GM12878 (cell line): ENCODE measurements at regions not wholly inside any gene's neighbourhood (a gene's known extent, or its start where the extent isn't known, plus 50 kb on each side); places are given as distances from the start of the nearest gene placed in this dataset.

Source experiments
- ATAC-seq: fragments of 200-7000 bp; cut with Tn5 transposase; 3 replicates; pipeline ENCODE4 v1.9.1; 2020; ENCODE audit warnings: mild to moderate bottlenecking, moderate library complexity
- BruUV-seq: library from RNA; stranded (reverse); fragments of 400-500 nt; replicated peaks from 2 replicates; lab custom pipeline; 2021; lab: Mats Ljungman, UMichigan
- CTCF ChIA-PET: fragments of 300-600 bp; sonication (Branson Sonifier 250); formaldehyde crosslinking; extraction: SDS; loops from one replicate; lab custom pipeline; 2021; ENCODE audit warnings: inconsistent platforms; lab: Yijun Ruan, JAX
- POLR2A ChIA-PET: fragments of 350-600 bp; formaldehyde crosslinking; extraction: SDS; loops from one replicate; lab custom pipeline; 2021; ENCODE audit warnings: inconsistent platforms; lab: Charles Lee
- RAD21 ChIA-PET: fragments of 300-600 bp; sonication (Branson Sonifier 250); formaldehyde crosslinking; loops from one replicate; lab custom pipeline; 2023; ENCODE audit warnings: antibody characterized with exemption; ENCODE audit not compliant: unreplicated experiment; lab: Charles Lee
- SMC1A ChIA-PET: fragments of 300-600 bp; sonication (Branson Sonifier 250); formaldehyde crosslinking; loops from one replicate; lab custom pipeline; 2023; ENCODE audit not compliant: unreplicated experiment, uncharacterized antibody; lab: Charles Lee
- DNase-seq: peaks from one replicate; pipeline ENCODE4 v3.0.0-alpha.2; 2011; ENCODE audit warnings: low read depth, low spot score
- FAIRE-seq: peaks from 3 replicates; lab custom pipeline; 2011; peaks lifted over from hg19 to GRCh38; lab: Jason Lieb, UNC
- H2AFZ ChIP-seq: 2 replicates; pipeline ENCODE4 v1.6.0; 2011; ENCODE audit warnings: low read depth, low read length, control low read depth; ENCODE audit not compliant: control insufficient read depth
- H3K27ac ChIP-seq: 2 replicates; pipeline ENCODE4 v1.5.1; 2011; ENCODE audit warnings: control low read depth; ENCODE audit not compliant: control insufficient read depth, insufficient read depth
- H3K27me3 ChIP-seq, 2 experiments: replicated peaks in 1 of 2; 2 replicates each; pipeline versions ENCODE4 v1.6.0 to v1.6.1; 2011; ENCODE audit warnings: low read length in 1 of 2; ENCODE audit not compliant: control insufficient read depth in 2 of 2, insufficient read depth in 2 of 2
- H3K36me3 ChIP-seq, 2 experiments: 2 replicates each; pipeline ENCODE4 v1.5.1; 2011; ENCODE audit warnings: low read length in 1 of 2; ENCODE audit not compliant: control insufficient read depth in 2 of 2, insufficient read depth in 2 of 2
- H3K4me1 ChIP-seq: 2 replicates; pipeline ENCODE4 v1.6.1; 2011; ENCODE audit warnings: mild to moderate bottlenecking, low read length, moderate library complexity, mixed read lengths; ENCODE audit not compliant: control insufficient read depth, insufficient read depth
- H3K4me2 ChIP-seq: 2 replicates; pipeline ENCODE4 v1.6.0; 2011; ENCODE audit warnings: control low read depth; ENCODE audit not compliant: control insufficient read depth, insufficient read depth
- H3K4me3 ChIP-seq: fragments of 200-600 bp; sonication (generic); 2 replicates; pipeline ENCODE4 v1.5.1; 2016
- H3K79me2 ChIP-seq: 2 replicates; pipeline ENCODE4 v1.6.0; 2011; ENCODE audit warnings: low read length; ENCODE audit not compliant: control insufficient read depth, insufficient read depth
- H3K9ac ChIP-seq: 2 replicates; pipeline ENCODE4 v1.8.0; 2011; ENCODE audit warnings: low read length, control low read depth, mixed read lengths; ENCODE audit not compliant: control insufficient read depth, insufficient read depth
- H3K9me3 ChIP-seq: replicated peaks from 3 replicates; pipeline ENCODE4 v1.5.1; 2011; ENCODE audit warnings: mild to moderate bottlenecking, low read length; ENCODE audit not compliant: control insufficient read depth, insufficient read depth
- H4K20me1 ChIP-seq: 2 replicates; pipeline ENCODE4 v1.6.0; 2011; ENCODE audit not compliant: control insufficient read depth, insufficient read depth
- EP300 ChIP-seq, 2 experiments: fragments of 150-350 bp in 1 of 2; IDR thresholded peaks; 2 replicates each; pipeline ENCODE4 v1.6.1; 2011 to 2012; ENCODE audit warnings: low read depth in 2 of 2, low read length in 2 of 2, borderline replicate concordance in 1 of 2, improper control_type of control experiment in 1 of 2, inconsistent platforms in 1 of 2; ENCODE audit not compliant: control insufficient read depth in 1 of 2
- IKZF2 ChIP-seq, 2 experiments: fragments of 450-650 bp; IDR thresholded peaks; 2 replicates each; pipeline ENCODE4 v1.6.1; 2017; ENCODE audit warnings: mild to moderate bottlenecking in 2 of 2, moderate library complexity in 2 of 2
- MAX ChIP-seq: IDR thresholded peaks from 2 replicates; pipeline ENCODE4 v1.6.1; 2012; ENCODE audit warnings: low read depth, low read length, improper control_type of control experiment
- MTA3 ChIP-seq: IDR thresholded peaks from 2 replicates; pipeline ENCODE4 v1.6.1; 2012; ENCODE audit warnings: low read length, inconsistent platforms, borderline replicate concordance
- POU2F2 ChIP-seq: IDR thresholded peaks from 3 replicates; pipeline ENCODE4 v1.6.1; 2011; ENCODE audit warnings: low read depth, mild to moderate bottlenecking, low read length, borderline replicate concordance
- SRF ChIP-seq, 2 experiments: IDR thresholded peaks; 2 replicates each; pipeline ENCODE4 v1.6.1; 2011; ENCODE audit warnings: low read depth in 2 of 2, low read length in 2 of 2, mild to moderate bottlenecking in 1 of 2, moderate library complexity in 1 of 2
- ZNF592 ChIP-seq: fragments of 450-650 bp; IDR thresholded peaks from 2 replicates; pipeline ENCODE4 v1.6.1; 2017; ENCODE audit warnings: mild to moderate bottlenecking, moderate library complexity
- ZNF622 ChIP-seq: fragments of 450-650 bp; IDR thresholded peaks from 2 replicates; pipeline ENCODE4 v1.6.1; 2017; ENCODE audit warnings: mild to moderate bottlenecking, inconsistent platforms
- WGBS: methylation state at CpG from one replicate; pipeline ENCODE4 v1.1.6; 2016; ENCODE audit warnings: low lambda C conversion rate; ENCODE audit not compliant: insufficient replicate concordance, insufficient coverage; ENCODE audit errors: missing lambda C conversion rate; 5-methylcytosine and 5-hydroxymethylcytosine counted together
- in situ Hi-C: fragments of 300-500 bp; cut with MboI; formaldehyde crosslinking; loops from 9 replicates; pipeline ENCODE4 v1.14.3; 2018; ENCODE audit warnings: mixed read lengths
- intact Hi-C: fragments of 100-400 bp; cut with micrococcal nuclease; formaldehyde crosslinking; loops from one replicate; pipeline ENCODE4 v1.14.2; 2022; ENCODE audit not compliant: unreplicated experiment

- ChIA-PET POLR2A (no interaction called here), SMC1A (no interaction called here), CTCF (no interaction called here), RAD21 (no interaction called here)
- intact Hi-C loops, result no loop called here
- Histone ChIP-seq H3K9ac (no peak overlapping the region), H3K79me2 (no peaks in the 10 kb centered on the region), H3K4me1 (no peaks in the 10 kb centered on the region), H3K4me3 (no peak overlapping the region), H3K9me3 (no peaks in the 10 kb centered on the region), H3K27ac (no peak overlapping the region), H2AFZ (no peak overlapping the region), H3K36me3 (no peaks in the 10 kb centered on the region), H4K20me1 (no peaks in the 10 kb centered on the region), H3K27me3 (no peaks in the 10 kb centered on the region), H3K4me2 (no peak overlapping the region)
- TF ChIP-seq MAX (no peak), EP300 (IDR thresholded peaks at IDR 0.05; ENCODE audit: borderline replicate concordance in 1 of 2, control insufficient read depth in 1 of 2, low read depth in 2 of 2, low read length in 2 of 2) (no peak), SRF (IDR thresholded peaks at IDR 0.05; ENCODE audit: low read depth in 2 of 2, low read length in 2 of 2) (no peak), MTA3 (no peak), IKZF2 (IDR thresholded peaks at IDR 0.05) (no peak), ZNF592 (no peak), ZNF622 (no peak), POU2F2 (no peak)
- no peak for FAIRE-seq
- ATAC-seq, result no peak
- in situ Hi-C loops, result no loop called here
- WGBS, result 48% methylated on average over 7 of the region's 7 CpGs
- DNase-seq, result no peak
- no TSS peak for BruUV-seq
Measured at GRCh38 chr15:81950841-81951414, 94.9 kb downstream of the MEX3B start.
